NCI-H345 treated with DMSO at 0.1 percent for 48 hours (cell line): ENCODE measurements at regions not wholly inside any gene's neighbourhood (a gene's known extent, or its start where the extent isn't known, plus 50 kb on each side); places are given as distances from the start of the nearest gene placed in this dataset.

ENCODE experiments used
- DNase-seq: peaks from one replicate; lab custom pipeline; 2025; ENCODE audit not compliant: unreplicated experiment; lab: John Stamatoyannopoulos, UW

DNA sequence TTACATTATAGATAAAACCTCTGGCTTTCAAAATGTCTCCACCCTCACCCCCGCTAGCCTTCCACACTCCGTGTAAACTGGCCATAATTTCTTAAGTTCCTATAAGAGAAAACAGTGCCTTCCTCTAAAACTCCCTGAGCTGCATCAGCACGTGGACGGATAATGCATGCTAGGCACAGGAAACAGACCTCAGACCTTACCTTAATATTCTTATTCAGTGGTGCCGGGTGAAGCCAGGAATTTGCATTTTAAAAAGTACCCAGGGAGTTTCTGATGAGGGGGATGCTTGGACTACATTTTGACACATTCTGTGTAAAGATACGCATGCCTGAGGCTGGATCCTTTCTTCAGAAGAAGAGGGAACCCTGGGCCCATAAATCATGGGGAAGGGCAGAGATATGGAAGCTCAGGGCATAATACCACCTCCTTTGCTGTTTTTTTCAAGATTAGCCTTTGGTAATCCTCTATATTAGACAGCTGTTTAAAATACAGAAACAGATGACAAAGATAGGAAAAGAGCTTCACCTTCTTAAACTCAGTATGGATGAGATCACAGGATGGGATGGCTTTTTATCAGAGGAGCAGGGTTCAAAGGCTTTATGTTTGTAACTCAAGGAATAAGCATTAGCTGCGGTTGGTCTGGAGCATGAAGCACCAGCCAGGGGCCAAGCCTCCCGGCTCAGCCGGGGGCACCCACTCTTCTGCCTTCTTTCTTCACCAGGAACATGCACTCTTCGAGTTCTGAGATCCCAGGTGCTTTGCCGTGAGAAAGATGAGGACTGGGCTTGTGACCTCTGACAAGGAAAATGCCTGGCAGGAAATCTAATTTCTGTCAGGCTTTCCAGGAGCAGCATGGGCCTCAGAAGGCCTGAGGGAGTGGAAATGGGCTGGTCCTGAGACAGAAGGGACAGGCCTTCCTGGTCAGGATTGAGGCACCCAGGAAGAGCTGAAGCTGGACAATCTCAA, 218.1 kb upstream of the SOX4 start:
- DNase-seq = no peak

DNA sequence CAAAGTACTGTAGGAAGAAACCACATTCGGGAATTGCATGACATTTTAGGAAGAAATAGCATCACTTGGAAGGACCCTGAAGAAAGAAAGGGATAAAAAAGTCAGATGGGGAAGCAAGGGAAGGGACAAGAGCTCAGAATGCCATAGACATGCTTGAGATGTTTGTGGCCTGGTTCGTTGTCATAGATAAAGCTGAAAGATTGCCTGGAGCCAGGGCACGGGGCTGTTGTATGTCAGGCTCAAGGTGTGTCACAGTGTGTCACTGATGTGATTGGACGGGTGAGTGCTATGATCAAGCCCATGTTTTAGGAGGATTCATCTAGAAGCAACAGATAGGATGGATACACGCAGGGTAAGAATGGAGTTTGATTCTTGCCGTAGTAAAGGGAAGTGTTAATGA, 216.2 kb upstream of the SOX4 start:
- no peak for DNase-seq

- no peak for DNase-seq
Measured at GRCh38 chr6:21381331-21381963, 212.1 kb upstream of the SOX4 start.

- no peak for DNase-seq
Measured at GRCh38 chr6:21382821-21383449, 210.6 kb upstream of the SOX4 start.

- no peak for DNase-seq
Measured at GRCh38 chr6:21383450-21384085, 210.0 kb upstream of the SOX4 start.

GRCh38 chr6:21384216-21384615, 209.3 kb upstream of the SOX4 start:
- DNase-seq = no peak

GRCh38 chr6:21386744-21387143, 206.8 kb upstream of the SOX4 start:
- no peak for DNase-seq

GRCh38 chr6:21390532-21391213, 202.9 kb upstream of the SOX4 start:
- DNase-seq = peak; percentile 26

DNA sequence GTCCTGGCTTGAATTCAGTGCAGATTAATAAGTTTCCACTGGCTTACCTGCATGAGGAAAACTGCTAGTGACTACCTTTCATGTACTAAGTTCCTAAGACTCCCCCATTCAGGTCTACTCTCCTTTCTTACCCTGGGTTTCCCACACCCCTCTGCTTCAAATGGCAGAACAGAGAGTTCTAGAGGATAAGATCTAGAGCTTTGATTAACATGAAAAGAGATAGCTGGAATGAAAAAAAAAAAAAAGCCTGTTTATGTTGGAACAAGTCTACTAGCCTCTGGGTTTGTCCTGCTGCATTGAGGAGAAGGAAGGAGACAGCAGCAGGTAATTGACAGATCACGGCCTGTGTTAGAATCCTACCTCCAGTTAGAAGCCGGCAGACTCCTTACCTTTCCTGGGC, 201.4 kb upstream of the SOX4 start:
- no peak for DNase-seq

DNA sequence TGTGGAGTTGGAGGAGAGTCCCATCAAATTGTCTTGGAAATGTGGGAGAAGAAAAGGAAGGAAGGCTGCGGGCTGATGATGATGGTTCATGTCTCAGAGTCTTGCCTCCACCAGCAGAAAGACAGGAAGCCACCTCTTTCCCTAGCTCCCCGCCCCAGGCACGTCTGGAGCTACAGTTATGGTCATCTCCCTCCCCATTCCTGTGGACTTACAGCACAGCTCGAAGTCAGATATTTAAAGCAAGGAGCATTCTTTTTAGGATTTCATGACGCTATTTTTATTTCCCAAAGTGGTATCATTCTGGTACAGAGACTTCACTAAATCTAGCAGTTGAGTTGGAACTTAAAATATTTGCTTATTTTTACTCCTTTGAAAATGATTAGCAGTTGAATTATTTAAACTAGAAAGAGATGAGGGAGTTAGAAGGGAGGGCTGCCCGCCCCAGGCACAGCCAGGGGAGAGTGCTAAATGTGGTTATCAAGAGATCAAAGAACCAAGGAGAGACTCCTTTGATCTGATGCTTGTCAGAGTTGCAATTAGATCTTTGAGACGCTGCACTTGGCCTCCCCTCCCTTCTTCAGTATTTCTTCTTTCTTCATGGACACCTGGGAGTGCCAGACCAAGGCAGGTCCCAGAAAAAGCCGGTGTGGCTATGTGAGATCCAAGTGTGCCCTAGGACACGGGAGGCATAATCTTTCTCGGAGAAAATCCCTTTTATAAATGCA, 199.9 kb upstream of the SOX4 start:
- no peak for DNase-seq

GRCh38 chr6:21395121-21395520, 198.4 kb upstream of the SOX4 start:
- no peak for DNase-seq

- DNase-seq = no peak
Measured at GRCh38 chr6:21396313-21396712, 197.2 kb upstream of the SOX4 start.

DNA sequence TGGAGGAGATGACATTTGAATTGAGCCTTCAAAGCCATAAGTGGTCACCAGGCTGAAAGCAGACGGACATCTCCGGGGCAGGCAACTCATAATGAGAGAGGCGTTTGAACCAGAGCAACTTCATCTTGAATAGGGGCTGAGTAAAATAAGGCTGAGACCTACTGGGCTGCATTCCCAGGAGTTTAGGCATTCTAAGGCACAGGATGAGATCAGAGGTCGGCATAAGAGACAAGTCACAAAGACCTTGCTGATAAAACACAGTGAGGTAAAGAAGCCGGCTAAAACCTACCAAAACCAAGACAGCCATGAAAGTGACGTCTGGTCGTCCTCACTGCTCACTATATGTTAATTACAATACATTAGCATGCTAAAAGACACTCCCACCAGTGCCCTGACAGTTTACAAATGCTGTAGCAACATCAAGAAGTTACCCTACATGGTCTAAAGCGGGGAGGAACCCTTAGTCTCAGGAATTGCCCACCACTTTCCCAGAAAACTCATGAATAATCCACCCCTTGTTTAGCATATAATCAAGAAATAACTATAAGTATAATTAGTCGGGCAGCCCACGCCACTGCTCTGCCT, 194.7 kb upstream of the SOX4 start:
- no peak for DNase-seq

GRCh38 chr6:21402368-21402767, 191.2 kb upstream of the SOX4 start:
- no peak for DNase-seq

DNA sequence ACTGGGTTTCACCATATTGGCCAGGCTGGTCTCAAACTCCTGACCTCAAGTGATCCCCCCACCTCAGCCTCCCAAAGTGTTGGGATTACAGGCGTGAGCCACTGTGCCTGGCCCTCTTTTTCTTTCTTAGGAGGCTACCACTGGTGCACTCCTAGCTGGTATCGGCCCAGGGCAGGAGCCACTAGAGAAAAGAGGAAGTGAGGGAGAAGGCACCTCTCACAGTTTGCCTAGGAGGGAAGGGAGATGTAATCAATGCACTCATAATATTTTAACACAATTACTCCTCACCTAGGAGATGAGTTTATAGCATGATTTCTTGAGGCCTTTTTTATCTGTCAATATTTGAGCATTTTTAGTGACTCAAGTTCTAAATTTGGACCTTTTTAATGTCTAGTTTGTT, 189.0 kb upstream of the SOX4 start:
- DNase-seq = no peak

GRCh38 chr6:21406316-21406715, 187.2 kb upstream of the SOX4 start:
- DNase-seq = no peak

DNA sequence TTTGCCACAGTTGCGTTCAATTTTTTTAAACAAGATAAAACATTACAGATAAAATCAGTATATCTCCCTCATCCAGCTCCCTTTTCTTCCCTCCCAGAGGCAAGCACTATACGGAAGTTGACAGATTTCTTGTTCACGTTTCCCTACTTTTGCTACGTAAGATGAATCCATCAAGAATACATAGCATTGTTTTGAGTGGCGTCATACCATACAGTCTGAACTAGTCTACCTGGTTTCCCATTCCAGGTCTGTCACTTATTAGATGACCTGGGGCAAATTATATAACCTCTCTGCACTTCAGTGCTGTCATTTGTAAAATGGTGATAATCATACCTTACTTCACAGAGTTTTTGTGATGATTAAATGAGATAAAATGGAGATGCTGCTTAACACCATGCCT, 184.3 kb upstream of the SOX4 start:
- no peak for DNase-seq

DNA sequence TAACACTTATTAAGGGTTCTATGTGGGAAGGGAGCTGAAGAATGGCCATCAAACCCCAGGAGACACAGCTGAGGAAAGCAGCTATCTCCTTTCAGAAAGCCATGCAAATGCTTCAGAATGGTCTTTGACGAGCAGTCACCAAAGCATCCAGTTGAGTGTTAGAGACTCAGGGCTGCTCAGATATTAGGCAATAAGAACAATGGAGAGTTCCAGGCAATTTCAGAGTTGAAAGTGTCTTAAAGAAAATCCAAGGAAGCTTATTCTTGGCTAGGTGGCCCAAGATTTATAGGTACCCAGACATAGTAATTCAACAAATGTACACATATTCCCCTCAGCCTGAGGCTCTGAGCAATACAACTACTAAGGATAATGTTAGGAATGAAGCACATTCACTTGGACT, 180.1 kb upstream of the SOX4 start:
- DNase-seq = no peak

- DNase-seq = no peak
Measured at GRCh38 chr6:21414065-21414464, 179.5 kb upstream of the SOX4 start.
